A673 (cell line): ENCODE measurements at regions not wholly inside any gene's neighbourhood (a gene's known extent, or its start where the extent isn't known, plus 50 kb on each side); places are given as distances from the start of the nearest gene placed in this dataset.

ENCODE experiments used
- EZH2 ChIP-seq: fragments of 200-600 bp; sonication (generic); IDR thresholded peaks from 2 replicates; pipeline ENCODE4 v1.6.1; 2017; ENCODE audit warnings: borderline replicate concordance, low read depth, mild to moderate bottlenecking, mixed read lengths, antibody characterized with exemption, low read length; ENCODE audit not compliant: poor library complexity, severe bottlenecking
- TF ChIP-seq, protein P1 (sequence below): fragments of 300-800, 200-600 bp; sonication (generic); conservative IDR thresholded peaks from 2 replicates; pipeline ENCODE4 v1.5.1; 2017; ENCODE audit warnings: low read depth, mild to moderate bottlenecking, antibody characterized with exemption, low read length, moderate library complexity, mixed read lengths

- TF ChIP-seq EZH2 = no peak
- TF ChIP-seq, protein P1, sequence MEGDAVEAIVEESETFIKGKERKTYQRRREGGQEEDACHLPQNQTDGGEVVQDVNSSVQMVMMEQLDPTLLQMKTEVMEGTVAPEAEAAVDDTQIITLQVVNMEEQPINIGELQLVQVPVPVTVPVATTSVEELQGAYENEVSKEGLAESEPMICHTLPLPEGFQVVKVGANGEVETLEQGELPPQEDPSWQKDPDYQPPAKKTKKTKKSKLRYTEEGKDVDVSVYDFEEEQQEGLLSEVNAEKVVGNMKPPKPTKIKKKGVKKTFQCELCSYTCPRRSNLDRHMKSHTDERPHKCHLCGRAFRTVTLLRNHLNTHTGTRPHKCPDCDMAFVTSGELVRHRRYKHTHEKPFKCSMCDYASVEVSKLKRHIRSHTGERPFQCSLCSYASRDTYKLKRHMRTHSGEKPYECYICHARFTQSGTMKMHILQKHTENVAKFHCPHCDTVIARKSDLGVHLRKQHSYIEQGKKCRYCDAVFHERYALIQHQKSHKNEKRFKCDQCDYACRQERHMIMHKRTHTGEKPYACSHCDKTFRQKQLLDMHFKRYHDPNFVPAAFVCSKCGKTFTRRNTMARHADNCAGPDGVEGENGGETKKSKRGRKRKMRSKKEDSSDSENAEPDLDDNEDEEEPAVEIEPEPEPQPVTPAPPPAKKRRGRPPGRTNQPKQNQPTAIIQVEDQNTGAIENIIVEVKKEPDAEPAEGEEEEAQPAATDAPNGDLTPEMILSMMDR = no peak
Observed at GRCh38 chr2:153028626-153029025, 310.2 kb downstream of the ARL6IP6 start.
